ENCODE measurements at regions not wholly inside any gene's neighbourhood (a gene's known extent, or its start where the extent isn't known, plus 50 kb on each side); places are given as distances from the start of the nearest gene placed in this dataset.
"Not testable (repeated sequence)": the region's sequence is repeated elsewhere in the genome, so short reads cannot be mapped to it uniquely, and the experiment has no call there.

GRCh38 chr16:87138316-87138715 lies 178.9 kb downstream of the C16orf95 start:
- no peak for DNase-seq

DNA sequence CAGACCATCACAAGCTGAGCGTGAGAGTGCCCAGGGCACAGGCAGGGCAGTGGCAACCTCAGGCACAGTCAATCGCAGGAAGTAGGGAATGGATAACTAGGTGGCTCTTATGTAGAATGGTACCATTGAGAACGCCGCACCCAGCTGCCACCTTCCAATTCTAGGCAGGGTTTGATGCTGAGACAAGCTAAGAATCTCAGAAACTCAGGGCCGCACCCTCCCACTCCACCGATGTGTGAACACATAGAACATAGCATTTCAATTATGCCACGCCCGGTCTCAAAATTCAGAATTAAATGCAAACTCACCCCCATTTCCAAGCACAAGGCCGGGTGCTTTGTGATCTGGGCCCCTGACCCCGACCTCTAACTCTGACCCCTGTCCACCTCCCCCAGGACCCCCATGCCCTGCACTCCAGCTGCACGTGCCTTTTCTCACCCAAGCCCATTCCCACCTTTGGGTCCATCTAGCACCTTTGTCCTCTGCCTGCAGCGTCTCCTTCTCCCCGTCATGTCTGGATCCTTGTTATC lies 178.4 kb downstream of the C16orf95 start:
- no peak for DNase-seq

- DNase-seq: peak in 1 of 14 donors; percentile 13
Observed at GRCh38 chr16:87140211-87141200, 176.7 kb downstream of the C16orf95 start.

- DNase-seq: no peak
Observed at GRCh38 chr16:87141402-87141801, 175.8 kb downstream of the C16orf95 start.

GRCh38 chr16:87143661-87144121 lies 173.5 kb downstream of the C16orf95 start:
- no peak for DNase-seq

DNA sequence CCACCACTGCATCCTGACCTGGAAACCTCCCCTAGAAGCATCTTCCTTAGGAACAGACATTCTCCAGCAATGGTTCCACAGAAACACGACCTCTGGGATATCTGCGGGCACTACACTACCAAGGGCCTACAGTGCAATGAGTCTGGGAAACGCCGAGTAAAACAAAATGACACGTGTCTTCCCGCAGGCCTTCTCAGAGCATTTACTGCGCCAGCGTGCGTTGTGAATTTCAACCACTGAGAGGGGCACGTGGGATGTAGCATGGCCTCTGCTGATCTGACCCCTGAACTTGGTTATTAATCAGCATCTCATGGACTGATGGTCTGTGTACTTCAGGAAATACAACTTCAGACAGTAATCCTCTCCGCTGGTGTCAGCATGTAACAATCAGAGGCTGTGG lies 173.0 kb downstream of the C16orf95 start:
- no peak for DNase-seq

GRCh38 chr16:87145181-87146176 lies 171.7 kb downstream of the C16orf95 start:
- no peak for DNase-seq

- DNase-seq: no peak
Observed at GRCh38 chr16:87146676-87147075, 170.5 kb downstream of the C16orf95 start.

DNA sequence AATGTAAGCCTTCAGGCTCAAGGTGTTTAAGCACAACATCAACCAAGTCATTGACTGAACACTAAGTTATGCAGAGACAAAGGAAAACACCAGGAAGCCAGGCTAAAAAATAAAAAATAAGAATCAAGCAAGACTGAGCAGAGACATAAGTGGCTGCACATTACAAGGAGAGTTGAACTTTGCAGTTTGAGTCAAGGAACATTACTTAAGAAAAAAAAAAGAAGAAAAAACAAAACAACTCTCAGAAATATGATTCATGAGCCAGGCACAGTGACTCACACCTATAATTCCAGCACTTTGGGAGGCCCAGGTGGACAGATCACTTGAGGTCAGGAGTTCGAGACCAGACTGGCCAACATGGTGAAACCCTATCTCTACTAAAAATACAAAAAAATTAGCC lies 168.1 kb downstream of the C16orf95 start:
- no peak for DNase-seq

DNA sequence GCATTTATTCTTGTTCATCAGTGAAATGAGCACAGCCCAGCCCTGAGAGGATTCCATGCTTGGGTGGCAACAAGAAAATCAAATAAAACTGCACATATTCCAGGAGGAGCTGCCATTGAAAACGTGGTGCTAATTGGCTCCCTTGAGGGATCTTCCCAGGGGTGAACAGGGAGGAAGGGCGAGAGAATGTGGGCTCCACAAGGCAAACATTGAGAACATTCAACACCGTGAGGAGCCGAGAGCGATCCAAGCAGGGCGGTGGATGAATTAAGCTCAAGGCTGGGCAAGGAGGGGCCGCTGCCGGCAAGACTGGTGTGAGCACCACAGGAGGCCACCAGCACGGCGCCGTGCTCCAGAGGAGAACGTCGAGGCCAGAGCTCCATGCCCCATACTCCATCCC lies 166.9 kb downstream of the C16orf95 start:
- no peak for DNase-seq

- DNase-seq: no peak
Observed at GRCh38 chr16:87150681-87151280, 166.4 kb downstream of the C16orf95 start.

- DNase-seq: no peak
Observed at GRCh38 chr16:87152221-87152755, 164.9 kb downstream of the C16orf95 start.

GRCh38 chr16:87153326-87153725 lies 163.9 kb downstream of the C16orf95 start:
- DNase-seq: no peak

DNA sequence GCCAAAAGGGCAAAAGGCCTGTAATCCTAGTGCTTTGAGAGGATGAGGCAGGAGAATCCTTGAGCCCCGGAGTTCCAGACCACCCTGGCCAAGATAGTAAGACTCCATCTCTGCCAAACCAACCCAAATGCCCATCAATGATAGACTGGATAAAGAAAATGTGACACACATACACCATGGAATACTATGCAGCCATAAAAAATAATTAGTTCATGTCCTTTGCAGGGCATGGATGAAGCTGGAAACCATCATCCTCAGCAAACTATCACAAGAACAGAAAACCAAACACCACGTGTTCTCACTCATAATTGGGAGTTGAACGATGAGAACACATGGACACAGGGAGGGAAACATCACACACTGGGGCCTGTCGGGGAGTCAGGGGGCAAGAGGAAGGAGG lies 161.9 kb downstream of the C16orf95 start:
- not testable (repeated sequence) for DNase-seq

GRCh38 chr16:87156195-87156594 lies 161.0 kb downstream of the C16orf95 start:
- DNase-seq: no peak

DNA sequence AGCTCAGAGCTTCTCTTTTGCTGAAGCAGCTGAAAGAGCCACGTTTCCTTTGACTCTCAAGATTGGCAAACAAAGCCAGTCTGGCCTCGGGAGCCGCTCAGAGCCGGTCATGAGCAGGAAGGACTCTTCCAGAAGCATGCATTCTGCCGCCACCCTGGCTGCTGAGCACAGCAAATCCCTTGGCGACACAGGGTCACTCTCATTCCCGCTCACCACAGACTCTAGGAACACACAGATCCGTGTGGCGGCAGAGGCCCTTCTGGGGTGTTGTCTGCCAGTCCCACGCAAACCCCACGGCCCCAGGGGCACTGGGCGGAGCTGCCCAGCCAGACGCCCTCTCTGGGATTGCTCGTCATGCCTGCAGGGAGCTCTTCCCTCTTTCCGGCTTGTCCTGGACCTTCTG lies 157.0 kb downstream of the C16orf95 start:
- no peak for DNase-seq

GRCh38 chr16:87160701-87161337 lies 156.4 kb downstream of the C16orf95 start:
- no peak for DNase-seq

GRCh38 chr16:87161410-87161809 lies 155.8 kb downstream of the C16orf95 start:
- not testable (repeated sequence) for DNase-seq

DNA sequence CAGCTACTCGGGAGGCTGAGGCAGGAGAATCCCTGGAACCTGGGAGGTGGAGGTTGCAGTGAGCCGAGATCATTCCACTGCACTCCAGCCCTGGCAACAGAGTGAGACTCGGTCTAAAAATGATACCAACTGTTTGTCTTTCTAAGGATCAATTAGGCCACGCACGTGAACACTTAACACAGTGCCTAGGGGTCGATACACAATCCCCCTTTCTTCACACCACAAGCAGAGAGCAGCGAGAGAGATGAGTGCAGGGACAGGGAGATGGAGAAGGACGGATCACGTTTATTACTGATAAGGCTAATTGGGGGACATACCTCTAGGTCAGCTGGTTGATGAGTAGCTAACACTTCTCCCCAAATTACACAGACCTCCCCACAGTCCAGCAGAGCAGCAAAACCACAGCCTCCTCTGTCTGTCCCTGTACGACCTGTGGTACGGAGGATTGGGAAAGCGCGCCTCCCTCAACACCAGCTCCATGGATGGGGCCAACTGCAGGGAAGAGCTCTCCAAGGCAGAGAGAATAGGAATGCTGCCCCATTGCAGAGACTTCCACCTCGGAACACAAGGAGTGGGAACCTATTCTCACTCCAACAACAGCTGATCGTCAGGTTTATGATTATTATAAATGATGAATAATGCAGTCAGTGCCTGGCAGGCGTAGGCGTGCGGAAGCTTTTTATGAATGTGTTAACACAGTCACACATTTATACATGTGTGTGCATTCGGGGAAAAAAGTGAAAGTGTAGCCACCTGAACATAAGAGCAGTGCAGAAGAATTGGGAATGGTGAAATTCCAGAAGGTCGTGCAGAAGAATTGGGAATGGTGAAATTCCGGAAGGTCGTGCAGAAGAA lies 155.1 kb downstream of the C16orf95 start:
- no peak for DNase-seq

DNA sequence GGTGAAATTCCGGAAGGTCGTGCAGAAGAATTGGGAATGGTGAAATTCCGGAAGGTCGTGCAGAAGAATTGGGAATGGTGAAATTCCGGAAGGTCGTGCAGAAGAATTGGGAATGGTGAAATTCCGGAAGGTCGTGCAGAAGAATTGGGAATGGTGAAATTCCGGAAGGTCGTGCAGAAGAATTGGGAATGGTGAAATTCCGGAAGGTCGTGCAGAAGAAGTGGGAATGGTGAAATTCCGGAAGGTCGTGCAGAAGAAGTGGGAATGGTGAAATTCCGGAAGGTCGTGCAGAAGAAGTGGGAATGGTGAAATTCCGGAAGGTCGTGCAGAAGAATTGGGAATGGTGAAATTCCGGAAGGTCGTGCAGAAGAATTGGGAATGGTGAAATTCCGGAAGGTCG lies 154.4 kb downstream of the C16orf95 start:
- not testable (repeated sequence) for DNase-seq
